ENCODE measurements at regions not wholly inside any gene's neighbourhood (a gene's known extent, or its start where the extent isn't known, plus 50 kb on each side); places are given as distances from the start of the nearest gene placed in this dataset.

DNA sequence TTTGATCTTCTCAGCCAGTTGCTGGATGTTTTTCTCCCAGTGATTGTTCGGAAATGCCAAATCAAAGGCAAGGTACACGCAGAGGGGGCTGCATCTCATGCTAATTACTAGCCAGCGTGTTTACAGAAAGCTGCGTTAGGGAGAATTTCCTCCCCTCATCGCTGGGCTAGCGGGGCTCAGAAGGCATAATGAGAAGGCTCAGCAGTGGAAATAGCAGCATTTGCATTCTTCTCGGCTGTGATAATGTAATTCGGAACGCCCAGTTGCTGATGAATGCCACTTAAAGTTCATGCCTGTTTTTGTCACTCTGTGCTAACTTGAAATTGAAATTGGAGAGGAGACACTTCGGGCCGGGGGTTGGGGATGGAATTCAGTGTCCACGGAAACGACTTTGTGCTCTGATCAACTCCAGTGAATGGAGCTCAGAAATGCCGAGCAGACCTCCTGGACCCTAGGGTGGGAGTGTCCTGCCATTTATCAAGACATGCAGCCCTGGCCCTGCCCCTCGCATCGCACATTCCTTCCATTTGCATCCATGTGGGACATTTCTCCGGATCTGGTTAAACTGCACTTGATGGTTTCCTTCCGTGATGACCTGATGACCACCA lies 313.4 kb upstream of the C1orf174 start:
- no peaks in the 10 kb centered on the region for H3K9me3 ChIP-seq (ENCODE audit: insufficient read depth, low read length)
- H3K4me3 ChIP-seq (ENCODE audit: low read length) = no peak overlapping the region
- no peak overlapping the region for H3K9ac ChIP-seq (ENCODE audit: low read length)
- no peak for TF ChIP-seq EZH2phosphoT487 (IDR thresholded peaks at IDR 0.05; ENCODE audit: low read depth)
- H2AFZ ChIP-seq (ENCODE audit: low read depth, low read length) = no peak overlapping the region
- no peaks in the 10 kb centered on the region for H3K36me3 ChIP-seq (replicated peaks; ENCODE audit: low read depth, low read length)
- no peak overlapping the region for H3K4me2 ChIP-seq (ENCODE audit: low read length)
- no peak overlapping the region for H3K27ac ChIP-seq (ENCODE audit: low read length)
- no peaks in the 10 kb centered on the region for H3K79me2 ChIP-seq (ENCODE audit: low read length)
- H4K20me1 ChIP-seq (ENCODE audit: insufficient read depth, low read length) = no peaks in the 10 kb centered on the region
- H3K27me3 ChIP-seq (ENCODE audit: low read depth, low read length) = no peaks in the 10 kb centered on the region
- H3K4me1 ChIP-seq (ENCODE audit: low read length) = no peaks in the 10 kb centered on the region

DNA sequence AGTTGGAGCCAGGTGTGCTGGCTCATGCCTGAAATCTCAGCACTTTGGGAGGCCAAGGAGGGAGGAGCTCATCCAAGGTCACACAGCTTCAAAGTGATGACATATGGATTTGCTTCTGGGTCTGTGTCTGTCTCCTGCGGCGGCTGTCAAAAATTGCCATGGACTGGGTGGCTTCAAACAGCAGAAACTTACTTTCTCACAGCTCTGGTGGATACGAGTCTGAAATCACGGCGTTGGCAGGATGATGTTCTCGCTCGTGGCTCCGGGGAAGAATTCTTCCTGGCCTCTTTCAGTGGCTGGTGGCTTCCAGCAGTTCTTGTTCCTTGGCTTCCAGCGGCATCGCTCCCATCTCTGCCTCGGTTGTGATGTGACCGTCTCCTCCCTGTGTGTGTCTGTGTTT lies 314.8 kb upstream of the C1orf174 start:
- Histone ChIP-seq H3K9ac (ENCODE audit: low read length) (no peak overlapping the region), H3K4me3 (ENCODE audit: low read length) (no peak overlapping the region), H3K79me2 (ENCODE audit: low read length) (no peaks in the 10 kb centered on the region), H3K4me2 (ENCODE audit: low read length) (no peak overlapping the region), H4K20me1 (ENCODE audit: insufficient read depth, low read length) (no peaks in the 10 kb centered on the region), H3K4me1 (ENCODE audit: low read length) (no peaks in the 10 kb centered on the region), H3K9me3 (ENCODE audit: insufficient read depth, low read length) (no peaks in the 10 kb centered on the region), H3K27me3 (ENCODE audit: low read depth, low read length) (no peaks in the 10 kb centered on the region), H3K36me3 (replicated peaks; ENCODE audit: low read depth, low read length) (no peaks in the 10 kb centered on the region), H2AFZ (ENCODE audit: low read depth, low read length) (no peak overlapping the region), H3K27ac (ENCODE audit: low read length) (no peak overlapping the region)
- TF ChIP-seq, protein P1, sequence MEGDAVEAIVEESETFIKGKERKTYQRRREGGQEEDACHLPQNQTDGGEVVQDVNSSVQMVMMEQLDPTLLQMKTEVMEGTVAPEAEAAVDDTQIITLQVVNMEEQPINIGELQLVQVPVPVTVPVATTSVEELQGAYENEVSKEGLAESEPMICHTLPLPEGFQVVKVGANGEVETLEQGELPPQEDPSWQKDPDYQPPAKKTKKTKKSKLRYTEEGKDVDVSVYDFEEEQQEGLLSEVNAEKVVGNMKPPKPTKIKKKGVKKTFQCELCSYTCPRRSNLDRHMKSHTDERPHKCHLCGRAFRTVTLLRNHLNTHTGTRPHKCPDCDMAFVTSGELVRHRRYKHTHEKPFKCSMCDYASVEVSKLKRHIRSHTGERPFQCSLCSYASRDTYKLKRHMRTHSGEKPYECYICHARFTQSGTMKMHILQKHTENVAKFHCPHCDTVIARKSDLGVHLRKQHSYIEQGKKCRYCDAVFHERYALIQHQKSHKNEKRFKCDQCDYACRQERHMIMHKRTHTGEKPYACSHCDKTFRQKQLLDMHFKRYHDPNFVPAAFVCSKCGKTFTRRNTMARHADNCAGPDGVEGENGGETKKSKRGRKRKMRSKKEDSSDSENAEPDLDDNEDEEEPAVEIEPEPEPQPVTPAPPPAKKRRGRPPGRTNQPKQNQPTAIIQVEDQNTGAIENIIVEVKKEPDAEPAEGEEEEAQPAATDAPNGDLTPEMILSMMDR (IDR thresholded peaks at IDR 0.05; ENCODE audit: low read depth, low read length) = no peak
- no peak for TF ChIP-seq EZH2phosphoT487 (IDR thresholded peaks at IDR 0.05; ENCODE audit: low read depth)

DNA sequence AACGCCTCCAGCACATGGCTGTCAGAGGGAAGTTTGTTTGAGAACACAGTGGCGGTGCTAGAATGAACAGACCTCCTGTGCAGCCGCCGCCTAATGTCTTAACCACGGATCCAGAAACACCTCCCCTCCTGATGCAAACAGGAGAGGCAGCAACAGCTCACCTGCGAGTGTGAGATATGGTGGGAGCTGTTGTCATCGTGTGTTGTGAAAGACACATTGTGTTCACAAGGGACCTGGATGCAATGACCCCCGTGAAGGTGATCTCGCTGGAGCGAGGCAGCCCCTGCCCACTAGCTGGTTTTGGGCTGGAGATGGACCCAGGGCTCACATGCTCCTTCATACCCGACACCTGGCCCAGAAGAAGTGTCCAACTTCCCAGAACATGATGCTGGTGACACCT lies 315.3 kb upstream of the C1orf174 start:
- H3K4me3 ChIP-seq (ENCODE audit: low read length) = no peak overlapping the region
- no peaks in the 10 kb centered on the region for H3K79me2 ChIP-seq (ENCODE audit: low read length)
- no peaks in the 10 kb centered on the region for H3K36me3 ChIP-seq (replicated peaks; ENCODE audit: low read depth, low read length)
- H3K4me2 ChIP-seq (ENCODE audit: low read length) = no peak overlapping the region
- TF ChIP-seq, protein P1 (IDR thresholded peaks at IDR 0.05; ENCODE audit: low read depth, low read length) = no peak
- no peak for TF ChIP-seq EZH2phosphoT487 (IDR thresholded peaks at IDR 0.05; ENCODE audit: low read depth)
- H3K27ac ChIP-seq (ENCODE audit: low read length) = no peak overlapping the region
- H3K9ac ChIP-seq (ENCODE audit: low read length) = no peak overlapping the region
- no peaks in the 10 kb centered on the region for H3K27me3 ChIP-seq (ENCODE audit: low read depth, low read length)
- H4K20me1 ChIP-seq (ENCODE audit: insufficient read depth, low read length) = no peaks in the 10 kb centered on the region
- no peaks in the 10 kb centered on the region for H3K4me1 ChIP-seq (ENCODE audit: low read length)
- no peak overlapping the region for H2AFZ ChIP-seq (ENCODE audit: low read depth, low read length)
- no peaks in the 10 kb centered on the region for H3K9me3 ChIP-seq (ENCODE audit: insufficient read depth, low read length)

DNA sequence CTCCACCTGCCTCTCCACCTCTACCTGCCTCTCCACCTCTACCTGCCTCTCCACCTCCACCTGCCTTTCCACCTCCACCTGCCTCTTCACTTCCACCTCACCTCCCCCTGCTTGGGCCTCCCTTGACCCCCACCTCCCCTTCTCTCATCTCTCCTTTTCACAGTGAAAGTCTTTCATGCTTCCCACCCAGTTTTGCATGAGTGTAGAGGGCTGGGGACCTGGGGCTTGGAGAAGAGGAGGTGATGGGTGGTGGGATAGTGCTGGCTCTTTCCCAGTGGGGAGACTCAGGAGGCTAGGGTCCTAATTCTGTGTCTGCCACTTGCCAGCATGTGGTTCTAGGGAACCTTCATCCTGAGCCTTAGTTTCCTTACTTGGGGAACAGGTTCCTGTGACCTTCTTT lies 316.2 kb upstream of the C1orf174 start:
- Histone ChIP-seq H3K27ac (ENCODE audit: low read length) (no peak overlapping the region), H3K9ac (ENCODE audit: low read length) (no peak overlapping the region), H3K4me2 (ENCODE audit: low read length) (no peak overlapping the region), H2AFZ (ENCODE audit: low read depth, low read length) (no peak overlapping the region), H3K79me2 (ENCODE audit: low read length) (no peaks in the 10 kb centered on the region), H3K4me3 (ENCODE audit: low read length) (no peak overlapping the region), H4K20me1 (ENCODE audit: insufficient read depth, low read length) (no peaks in the 10 kb centered on the region), H3K9me3 (ENCODE audit: insufficient read depth, low read length) (no peaks in the 10 kb centered on the region), H3K36me3 (replicated peaks; ENCODE audit: low read depth, low read length) (no peaks in the 10 kb centered on the region), H3K27me3 (ENCODE audit: low read depth, low read length) (no peaks in the 10 kb centered on the region), H3K4me1 (ENCODE audit: low read length) (no peaks in the 10 kb centered on the region)
- no peak for TF ChIP-seq EZH2phosphoT487 (IDR thresholded peaks at IDR 0.05; ENCODE audit: low read depth)
- TF ChIP-seq, protein P1 (IDR thresholded peaks at IDR 0.05; ENCODE audit: low read depth, low read length) = no peak
